NCI-H2029 treated with DMSO at 0.1 percent for 48 hours (cell line): ENCODE measurements at regions not wholly inside any gene's neighbourhood (a gene's known extent, or its start where the extent isn't known, plus 50 kb on each side); places are given as distances from the start of the nearest gene placed in this dataset.
A peak's percentile ranks its signal among the peaks of the same experiment; 100 is the strongest.
"Not testable (repeated sequence)": the region's sequence is repeated elsewhere in the genome, so short reads cannot be mapped to it uniquely, and the experiment has no call there.

ENCODE experiments used
- DNase-seq: peaks from one replicate; lab custom pipeline; 2025; lab: John Stamatoyannopoulos, UW

DNA sequence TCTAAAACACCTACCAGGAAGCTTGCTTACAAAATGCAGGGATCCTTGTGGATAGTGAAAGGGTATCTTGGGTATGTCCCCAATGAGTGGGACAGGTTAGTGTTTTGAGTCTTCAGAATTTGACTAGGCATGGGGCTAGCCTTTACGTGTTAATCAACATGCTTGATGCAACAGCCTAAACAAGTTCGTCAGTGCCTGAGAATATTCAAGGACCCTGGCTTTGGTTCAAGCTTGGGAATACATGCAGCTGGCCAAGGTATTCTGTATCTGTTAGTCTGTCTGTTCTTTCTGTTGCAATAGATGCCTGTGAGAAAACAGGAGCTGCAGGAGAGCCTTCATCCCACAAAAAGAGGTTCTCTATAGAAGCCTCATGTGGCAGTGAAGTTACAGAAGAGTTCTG, 149.5 kb downstream of the CCNG2 start:
- no peak for DNase-seq

DNA sequence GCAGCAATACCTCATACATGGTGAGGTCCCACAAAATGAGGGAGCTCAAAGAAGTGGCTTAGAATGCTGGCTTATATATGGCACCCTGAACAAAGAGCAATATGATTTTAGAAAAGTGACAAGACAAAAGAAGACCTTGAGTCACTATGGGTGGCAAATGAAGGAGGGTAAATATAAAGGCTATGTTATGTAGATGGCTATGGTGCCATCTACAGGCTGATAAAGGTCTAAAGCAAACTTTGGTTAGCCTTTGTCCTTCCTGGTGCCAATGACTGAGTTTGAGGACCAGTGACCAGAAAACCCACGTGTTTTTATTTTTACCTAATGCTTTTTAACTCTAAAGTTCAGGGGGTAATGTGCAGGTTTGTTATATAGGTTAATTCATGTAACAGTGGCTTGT, 151.8 kb downstream of the CCNG2 start:
- peak; percentile 40 for DNase-seq

DNA sequence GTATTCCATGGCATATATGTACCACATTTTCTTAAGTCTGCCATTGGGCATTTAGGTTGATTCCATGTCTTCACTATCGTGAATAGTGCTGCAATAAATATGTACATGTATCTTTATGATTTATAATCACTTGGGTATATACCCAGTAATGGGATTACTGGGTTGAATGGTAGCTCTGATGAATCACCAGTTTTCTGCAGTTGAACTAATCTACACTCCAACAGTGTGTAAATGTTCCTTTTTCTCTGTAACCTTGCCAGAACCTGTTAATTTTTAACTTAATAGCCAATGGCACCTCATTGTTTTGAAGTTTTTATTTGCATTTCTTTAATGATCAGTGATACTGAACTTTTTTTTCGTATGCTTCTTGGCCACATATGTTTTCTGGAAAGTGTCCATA, 152.5 kb downstream of the CCNG2 start:
- DNase-seq: no peak

DNA sequence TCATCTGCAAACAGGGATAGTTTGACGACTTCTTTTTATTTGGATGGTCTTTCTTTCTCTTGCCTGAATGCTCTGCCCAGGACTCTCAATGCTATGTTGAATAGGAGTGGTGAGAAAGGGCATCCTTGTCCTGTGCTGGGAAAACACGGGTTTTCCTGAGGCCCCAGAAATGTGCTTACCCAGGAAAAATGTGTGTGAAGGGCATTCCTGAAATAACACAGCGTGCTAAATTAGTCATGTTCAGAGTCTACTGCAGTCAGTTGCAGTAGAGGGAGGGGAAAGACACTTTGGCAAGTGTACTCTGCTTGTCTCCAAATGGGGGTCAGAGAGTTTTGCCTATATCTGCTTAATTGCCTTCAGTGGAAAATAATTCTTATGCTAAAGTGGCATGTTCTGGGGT, 153.9 kb downstream of the CCNG2 start:
- no peak for DNase-seq

DNA sequence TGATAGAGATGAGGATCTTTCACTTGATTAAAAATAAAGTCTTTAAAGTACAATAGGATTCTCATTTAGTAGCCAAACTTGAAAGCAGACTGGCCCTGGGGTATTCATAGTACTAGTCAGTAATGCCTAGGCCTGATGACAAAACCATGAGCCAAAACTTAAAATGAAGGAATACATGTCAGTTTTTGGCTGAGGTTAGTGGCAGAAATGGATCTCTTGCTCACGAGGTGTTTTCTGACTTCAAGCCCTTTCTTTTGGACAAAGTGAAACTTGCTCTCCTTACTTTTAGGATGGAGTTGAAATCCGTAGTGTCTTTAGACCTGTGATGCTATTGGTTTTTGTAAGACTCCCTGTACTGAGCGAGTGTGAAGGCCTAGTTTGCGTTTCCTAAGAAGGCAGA, 157.7 kb downstream of the CCNG2 start:
- no peak for DNase-seq

DNA sequence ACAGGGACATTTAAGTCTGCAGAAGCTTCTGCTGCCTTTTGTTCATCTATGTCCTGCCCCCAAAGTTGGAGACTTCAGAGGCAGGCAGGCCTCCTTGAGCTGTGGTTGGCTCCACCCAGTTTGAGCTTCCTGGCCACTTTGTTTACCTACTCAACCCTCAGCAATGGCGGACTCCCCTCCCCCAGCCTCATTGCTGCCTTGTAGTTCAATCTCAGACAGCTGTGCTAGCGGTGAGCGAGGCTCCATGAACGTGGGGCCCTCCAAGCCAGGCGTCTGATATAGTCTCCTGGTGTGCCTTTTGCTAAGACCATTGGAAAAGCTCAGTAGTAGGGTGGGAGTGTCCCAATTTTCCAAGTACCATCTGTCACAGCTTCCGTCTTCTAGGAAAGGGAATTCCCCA, 170.1 kb downstream of the CCNG2 start:
- no peak for DNase-seq

DNA sequence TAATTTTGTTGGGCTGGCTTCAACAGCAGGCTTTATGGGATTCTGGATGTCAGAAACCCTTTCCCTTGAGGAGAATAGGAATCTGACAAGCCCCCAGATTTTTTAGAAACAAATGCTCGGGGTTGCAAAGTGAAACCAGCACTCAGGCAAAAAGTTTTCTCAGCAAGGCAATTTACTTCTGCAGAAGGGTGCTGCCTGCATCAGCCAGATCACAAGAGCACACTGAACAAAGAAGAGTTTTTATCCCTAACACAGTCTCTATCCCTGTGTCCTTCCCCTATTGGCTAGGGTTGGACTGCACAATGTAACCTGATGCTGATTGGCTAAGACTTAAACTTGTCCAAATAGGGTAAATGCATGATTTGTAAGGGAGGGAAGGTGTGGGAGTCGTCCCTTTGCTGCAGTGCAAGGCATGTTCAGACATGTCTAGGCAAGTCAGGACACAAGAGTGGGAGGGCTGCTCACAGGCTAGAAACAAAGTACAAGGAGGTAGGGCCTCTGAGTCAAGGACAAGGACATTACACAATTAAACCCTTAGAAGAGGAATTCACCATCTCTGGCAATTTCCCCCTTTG, 175.8 kb downstream of the CCNG2 start:
- no peak for DNase-seq

DNA sequence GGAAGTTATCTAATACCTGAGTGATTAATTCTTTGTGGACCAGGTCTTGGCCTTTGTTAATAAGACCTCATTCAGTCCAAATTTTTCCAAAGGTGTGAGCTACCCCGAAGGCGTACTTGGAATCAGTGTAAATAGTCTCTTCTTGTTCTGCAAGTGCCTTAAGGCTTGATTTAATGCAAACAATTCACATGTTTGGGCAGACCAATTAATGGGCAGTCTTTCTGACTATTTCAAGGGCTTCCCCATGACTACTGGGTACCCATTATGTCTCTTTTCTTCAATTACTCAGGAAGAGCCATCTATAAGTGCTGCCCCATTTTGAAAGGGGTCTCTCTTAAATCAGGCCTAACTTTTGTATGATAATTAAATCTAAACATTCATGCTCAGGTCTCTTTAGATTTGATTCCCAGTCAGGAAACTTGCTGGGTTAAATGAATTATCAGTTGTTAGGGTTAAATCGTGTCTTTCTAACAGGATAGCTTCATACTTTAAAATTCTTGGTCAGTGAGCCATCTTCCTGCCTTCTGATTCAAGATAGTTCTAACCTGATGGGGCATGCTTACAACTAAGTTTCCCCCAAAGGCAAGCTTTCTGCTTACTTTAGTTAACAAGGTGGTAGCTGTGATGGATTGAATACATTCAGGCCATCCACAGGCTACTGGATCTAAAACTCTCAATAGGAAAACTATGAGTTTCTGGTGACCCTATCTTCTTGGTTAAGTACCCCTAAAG, 179.6 kb downstream of the CCNG2 start:
- no peak for DNase-seq

DNA sequence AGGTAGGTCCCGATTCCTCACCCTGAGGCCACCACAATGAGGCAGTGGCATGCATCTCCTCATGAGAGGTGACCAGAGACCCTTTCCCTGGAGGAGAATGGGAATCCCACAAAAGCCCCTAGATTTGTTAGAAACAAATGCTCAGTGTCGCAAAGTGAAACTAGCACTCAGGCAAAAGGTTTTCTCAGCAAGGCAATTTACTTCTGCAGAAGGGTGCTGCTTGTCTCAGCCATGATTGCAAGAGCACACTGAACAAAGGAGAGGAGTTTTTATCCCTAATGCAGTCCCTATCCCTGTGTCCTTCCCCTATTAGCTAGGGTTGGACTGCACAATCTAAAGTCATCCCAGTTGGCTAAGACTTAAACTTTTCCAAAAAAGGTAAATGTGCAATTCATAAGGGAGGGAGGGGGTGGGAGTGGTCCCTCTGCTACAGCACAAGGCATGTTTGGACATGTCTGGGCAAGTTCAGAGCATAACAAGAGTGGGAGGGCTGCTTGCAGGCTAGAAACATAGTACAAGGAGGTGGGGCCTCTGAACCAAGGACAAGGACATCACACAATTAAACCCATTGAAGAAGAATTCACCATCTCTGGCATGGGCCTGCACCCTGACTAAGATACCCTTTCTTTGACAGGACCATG, 185.3 kb downstream of the CCNG2 start:
- no peak for DNase-seq

DNA sequence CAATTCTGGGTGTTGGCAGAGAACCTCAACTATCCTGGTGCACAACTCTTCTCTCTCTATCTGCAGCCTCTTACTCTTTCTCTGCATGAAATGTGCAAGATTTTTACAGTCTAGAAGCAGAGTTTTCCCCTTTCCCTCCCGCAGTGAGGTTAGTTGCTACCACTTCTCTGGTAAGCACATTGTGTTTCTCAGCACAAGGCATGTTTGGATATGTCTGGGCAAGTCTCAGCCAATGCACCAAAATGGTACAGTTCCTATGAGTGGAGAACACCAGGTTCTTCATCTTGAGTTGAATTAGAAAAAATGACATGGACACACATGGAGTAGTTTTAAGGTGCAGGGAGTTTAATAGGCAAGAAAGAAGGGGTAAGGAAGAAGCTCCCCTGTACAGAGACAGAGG, 187.0 kb downstream of the CCNG2 start:
- no peak for DNase-seq

DNA sequence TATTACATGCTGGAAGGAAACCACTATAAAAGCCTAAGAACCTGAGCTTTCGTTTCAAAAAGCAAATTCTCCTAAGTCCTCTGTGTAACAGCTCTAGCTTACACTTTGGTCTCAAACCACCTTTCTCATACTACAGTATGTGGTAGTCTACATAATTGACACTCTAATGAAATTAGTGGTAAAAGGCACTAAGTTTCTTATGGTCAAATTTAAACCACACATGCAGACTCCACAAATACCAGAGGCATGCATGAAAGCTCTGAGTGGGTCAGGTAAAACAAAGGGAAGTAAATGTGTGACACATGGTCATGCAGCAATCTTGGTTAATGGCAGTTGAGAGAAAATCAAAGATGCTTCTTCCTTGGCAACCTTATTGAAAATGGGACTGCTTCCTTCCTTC, 187.8 kb downstream of the CCNG2 start:
- DNase-seq: no peak

DNA sequence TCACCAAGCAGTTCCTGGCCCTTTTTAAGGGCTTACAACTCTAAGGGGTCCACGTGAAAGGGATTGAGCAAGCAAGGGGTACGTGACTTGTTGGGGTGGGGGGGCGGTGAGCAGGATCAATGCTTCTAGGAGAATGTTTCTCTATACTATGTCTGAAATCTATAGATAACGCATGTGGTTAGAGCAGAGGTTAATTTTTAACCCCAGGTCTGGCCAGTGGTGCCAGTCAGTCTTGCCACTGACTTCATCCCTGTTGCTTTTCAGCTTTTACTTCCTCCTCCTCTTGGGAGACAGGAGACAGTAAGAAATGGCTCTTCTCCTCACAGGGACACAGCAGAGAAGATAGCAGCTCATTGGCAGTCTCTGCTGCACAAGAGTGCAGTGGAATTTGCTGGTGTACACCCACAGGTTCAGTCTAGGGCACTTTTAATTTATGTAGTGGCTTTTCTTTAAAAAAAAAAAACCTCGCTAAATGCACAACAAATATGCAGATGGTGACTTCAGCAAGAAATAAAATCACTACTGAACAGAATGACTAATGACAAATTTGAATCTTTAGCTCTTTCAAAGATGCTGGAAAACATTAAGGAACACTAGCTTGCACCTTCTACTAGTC, 190.5 kb downstream of the CCNG2 start:
- no peak for DNase-seq

DNA sequence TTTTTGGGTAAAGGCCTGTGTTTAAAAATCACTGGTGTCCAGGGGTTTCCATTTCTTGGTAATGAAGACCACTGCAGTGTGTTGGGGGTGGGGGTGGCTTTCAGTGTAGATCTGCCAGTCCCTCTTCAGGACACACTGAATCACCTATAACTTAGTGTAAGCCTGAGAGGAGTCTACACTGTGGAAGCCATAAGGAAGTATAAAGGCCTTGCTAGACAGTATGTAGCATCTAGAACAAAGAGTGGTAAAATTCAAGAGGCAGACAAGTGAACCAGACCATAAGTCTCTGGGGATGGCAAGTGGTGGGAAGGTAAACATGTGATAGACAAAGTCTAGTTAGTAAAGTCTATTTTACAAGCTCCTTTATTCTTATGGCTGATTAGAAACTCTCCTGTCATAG, 191.8 kb downstream of the CCNG2 start:
- no peak for DNase-seq

DNA sequence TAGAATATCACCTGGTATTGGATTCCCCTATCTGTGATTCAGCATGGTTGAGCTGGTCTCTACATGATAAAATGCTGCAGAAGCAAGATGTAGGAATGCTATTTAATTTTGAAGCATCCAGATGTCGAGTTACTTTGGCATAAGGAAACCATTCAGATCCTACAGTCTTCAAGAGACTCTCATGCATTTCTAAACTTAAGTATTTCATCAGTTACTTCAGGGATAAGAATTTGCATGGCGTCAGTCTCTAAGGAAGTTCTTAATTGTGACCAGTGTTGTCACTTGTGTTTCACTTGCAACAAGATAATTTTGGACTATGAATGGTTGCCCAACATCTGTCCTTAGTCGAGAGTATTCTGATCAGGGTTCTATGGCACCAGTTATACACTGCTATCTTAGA, 192.4 kb downstream of the CCNG2 start:
- no peak for DNase-seq

DNA sequence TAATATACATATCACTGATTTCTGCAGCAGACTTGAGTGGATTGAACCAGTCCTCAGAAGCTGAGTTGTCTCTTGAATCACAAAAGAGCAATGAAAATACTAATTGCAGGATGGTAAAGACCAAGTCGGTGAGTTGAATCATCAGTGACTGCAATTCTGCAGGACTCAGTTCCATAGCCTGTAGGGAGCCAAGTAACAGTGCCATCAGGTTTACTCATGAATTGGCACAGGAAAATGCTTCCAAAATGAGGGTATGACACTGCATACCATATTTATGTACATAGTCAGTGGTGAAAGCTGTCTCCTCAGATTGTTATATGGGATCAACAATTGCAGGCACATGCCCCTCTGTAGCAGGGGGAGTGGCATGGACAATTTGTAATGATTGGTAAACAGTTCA, 192.8 kb downstream of the CCNG2 start:
- DNase-seq: peak; percentile 83

DNA sequence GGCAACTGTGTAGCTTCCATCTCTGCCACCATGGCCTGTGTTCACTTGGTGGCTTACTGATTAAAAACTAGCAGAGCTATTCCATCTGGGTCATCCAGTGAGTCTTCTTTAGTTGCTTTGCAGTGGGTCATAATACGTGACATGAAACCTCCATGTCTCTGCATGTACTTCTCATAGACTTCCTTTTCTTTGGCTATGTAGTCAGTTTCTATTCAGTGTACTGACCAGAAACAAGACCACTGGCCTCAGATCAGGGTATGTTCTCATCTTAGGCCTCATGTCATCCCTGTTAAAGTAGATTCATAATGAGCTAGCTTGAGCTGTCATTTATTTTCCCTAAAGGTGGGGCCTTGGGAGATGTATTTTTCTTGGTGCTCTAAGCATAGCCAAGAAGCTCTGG, 195.2 kb downstream of the CCNG2 start:
- no peak for DNase-seq

DNA sequence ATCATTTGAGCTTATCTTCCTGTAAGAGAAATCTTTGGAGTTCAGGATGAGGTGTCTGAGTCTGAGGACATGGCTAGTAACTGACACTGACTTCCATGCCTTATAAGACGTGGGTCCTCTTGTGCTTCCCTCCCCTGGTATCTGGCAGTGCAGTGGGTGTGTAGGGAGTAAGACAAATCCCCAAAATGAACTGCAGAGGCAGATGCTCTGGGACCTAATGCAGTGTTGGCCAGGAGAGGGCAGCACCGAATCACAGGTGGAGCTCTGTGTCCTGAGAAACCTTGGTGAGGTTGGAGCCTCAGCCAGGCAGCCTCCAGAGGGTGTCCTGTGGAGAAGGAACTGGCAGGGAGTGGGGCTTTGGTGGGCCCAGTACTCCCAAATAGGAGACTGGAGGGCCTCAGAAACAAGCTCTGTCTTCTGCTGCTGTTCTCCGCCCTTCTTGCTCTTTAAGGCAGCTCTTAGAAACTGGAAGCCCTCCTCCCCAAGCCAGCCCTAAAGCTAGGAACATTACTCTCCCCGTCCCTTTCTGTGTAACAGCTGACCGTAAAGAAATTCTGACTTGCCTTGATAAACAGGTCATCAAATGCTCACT, 196.8 kb downstream of the CCNG2 start:
- DNase-seq: not testable (repeated sequence)

DNA sequence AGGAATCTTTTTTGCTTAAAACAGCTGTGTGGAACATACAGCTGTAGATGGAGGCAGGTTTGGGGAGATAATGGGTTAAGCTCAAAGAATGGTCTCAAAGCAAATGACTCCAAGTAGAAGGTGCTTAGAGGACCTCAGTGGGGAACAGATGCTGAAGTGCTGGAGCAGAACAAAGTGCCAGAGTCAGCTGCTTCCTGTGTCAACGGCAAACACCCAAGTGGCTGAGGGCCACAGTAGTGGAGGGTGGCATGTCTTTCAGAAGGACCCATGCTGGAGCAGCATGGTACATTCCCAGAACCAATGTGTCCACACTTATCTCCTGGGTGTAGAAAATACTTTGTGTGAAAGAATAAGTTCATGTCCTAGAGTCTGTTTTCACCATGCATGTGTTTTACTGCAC, 197.5 kb downstream of the CCNG2 start:
- no peak for DNase-seq

DNA sequence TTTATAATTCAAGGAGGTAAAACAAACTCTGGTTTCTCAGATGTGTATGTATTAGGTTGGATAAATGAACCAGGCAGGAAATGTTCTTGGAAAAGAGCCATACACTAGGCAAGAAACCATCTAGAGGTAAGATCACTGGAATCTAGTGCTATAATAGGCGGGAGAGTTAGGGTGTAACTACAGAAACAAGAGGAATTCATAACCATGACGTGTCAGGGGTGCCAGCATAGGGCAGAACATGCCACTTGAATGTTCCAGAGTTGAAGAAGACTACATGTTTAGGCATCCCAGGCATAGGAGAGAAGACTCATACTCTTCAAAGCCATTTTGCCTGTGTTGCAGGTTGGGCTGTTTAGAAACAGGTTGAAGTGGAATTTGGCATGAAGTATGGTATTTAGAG, 198.7 kb downstream of the CCNG2 start:
- peak; percentile 50 for DNase-seq

DNA sequence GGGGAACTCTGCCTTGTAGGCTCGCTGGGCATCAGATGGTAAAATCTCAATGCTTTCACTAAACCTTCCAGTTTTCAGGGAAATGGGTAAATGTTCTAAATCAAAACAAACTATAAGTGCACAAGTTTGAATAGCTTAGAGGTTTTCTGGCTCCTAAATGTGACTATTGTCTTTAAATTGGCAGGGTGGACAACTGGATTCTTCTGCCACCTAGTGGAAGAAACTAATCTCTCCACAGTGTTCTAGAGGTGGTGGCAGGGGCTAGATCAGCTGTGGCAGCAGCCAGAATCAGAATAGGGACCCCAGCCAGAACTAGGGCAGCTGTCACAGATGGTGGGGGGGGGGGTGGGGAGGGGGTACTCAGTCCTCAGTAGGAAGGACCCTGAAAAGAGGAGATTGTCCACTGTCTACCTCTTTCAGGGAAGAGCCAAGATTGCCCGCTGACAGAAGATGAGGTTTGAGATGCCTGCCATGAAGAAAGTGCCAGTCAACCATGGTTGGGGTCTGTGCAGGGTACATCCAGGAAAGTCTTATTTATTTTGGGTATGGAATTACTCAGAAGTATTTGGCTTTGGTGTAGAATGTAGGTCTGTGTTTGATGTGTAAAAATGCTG, 201.4 kb downstream of the CCNG2 start:
- DNase-seq: peak; percentile 29

DNA sequence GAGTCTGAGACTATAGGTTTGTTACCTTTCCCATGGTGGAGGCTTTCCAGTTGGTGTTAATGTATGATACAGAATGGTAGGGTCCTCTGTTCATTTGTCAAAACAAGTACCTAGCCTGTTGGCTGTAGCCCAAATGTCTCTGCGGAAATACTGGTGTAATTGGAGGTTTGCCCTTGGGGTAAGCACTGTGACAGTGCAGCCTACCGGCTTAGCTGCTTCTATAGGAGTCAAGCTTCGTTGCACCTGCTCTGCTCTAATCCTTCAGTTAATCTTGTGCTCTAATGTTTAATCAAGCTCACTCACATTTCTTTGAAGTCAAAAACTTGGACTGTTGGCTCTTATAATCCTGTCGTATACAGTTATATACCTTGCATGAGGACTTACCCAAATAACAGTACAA, 203.4 kb downstream of the CCNG2 start:
- DNase-seq: peak; percentile 73

DNA sequence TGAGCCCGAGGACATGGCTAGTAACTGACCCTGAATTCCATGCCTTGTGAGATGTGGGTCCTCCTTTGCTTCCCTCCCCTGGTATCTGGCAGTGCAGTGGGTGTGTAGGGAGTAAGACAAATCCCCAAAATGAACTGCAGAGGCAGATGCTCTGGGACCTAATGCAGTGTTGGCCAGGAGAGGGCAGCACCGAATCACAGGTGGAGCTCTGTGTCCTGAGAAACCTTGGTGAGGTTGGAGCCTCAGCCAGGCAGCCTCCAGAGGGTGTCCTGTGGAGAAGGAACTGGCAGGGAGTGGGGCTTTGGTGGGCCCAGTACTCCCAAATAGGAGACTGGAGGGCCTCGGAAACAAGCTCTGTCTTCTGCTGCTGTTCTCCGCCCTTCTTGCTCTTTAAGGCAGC, 209.9 kb downstream of the CCNG2 start:
- DNase-seq: not testable (repeated sequence)
